BE2C (cell line): ENCODE measurements at regions not wholly inside any gene's neighbourhood (a gene's known extent, or its start where the extent isn't known, plus 50 kb on each side); places are given as distances from the start of the nearest gene placed in this dataset.

Source experiments
- DNase-seq: peaks from one replicate; pipeline ENCODE4 v3.0.0-alpha.2; 2020
- H3K27me3 ChIP-seq: fragments of 250-450 bp; sonication (Bioruptor Pico); 2 replicates; pipeline ENCODE4 v1.5.1; 2020; ENCODE audit warnings: mild to moderate bottlenecking
- H3K36me3 ChIP-seq: fragments of 250-450 bp; sonication (Bioruptor Pico); 2 replicates; pipeline ENCODE4 v1.5.1; 2020; ENCODE audit warnings: mild to moderate bottlenecking
- H3K4me1 ChIP-seq: fragments of 250-450 bp; sonication (Bioruptor Pico); 2 replicates; pipeline ENCODE4 v1.5.1; 2020
- H3K4me3 ChIP-seq: 2 replicates; pipeline ENCODE4 v1.5.1; 2011; ENCODE audit warnings: low read depth, low read length
- H3K9me3 ChIP-seq: fragments of 250-450 bp; sonication (Bioruptor Pico); 2 replicates; pipeline ENCODE4 v1.5.1; 2020
- CTCF ChIP-seq: IDR thresholded peaks from 2 replicates; pipeline ENCODE4 v1.5.1; 2012; ENCODE audit warnings: mild to moderate bottlenecking, low read depth, low read length

- no peaks in the 10 kb centered on the region for H3K36me3 ChIP-seq
- DNase-seq: no peak
- no peak overlapping the region for H3K4me3 ChIP-seq
- H3K4me1 ChIP-seq: no peaks in the 10 kb centered on the region
- H3K9me3 ChIP-seq: no peaks in the 10 kb centered on the region
- TF ChIP-seq CTCF: no peak
- no peaks in the 10 kb centered on the region for H3K27me3 ChIP-seq
Observed at GRCh38 chr13:72405441-72405840, 322.0 kb downstream of the MZT1 start.

- no peak overlapping the region for H3K4me3 ChIP-seq
- no peak for DNase-seq
- TF ChIP-seq CTCF: no peak
- H3K4me1 ChIP-seq: no peaks in the 10 kb centered on the region
- H3K36me3 ChIP-seq: no peaks in the 10 kb centered on the region
- H3K27me3 ChIP-seq: no peaks in the 10 kb centered on the region
- no peaks in the 10 kb centered on the region for H3K9me3 ChIP-seq
Observed at GRCh38 chr13:72403396-72404010, 323.9 kb downstream of the MZT1 start.

- H3K4me3 ChIP-seq: no peak overlapping the region
- H3K27me3 ChIP-seq: no peaks in the 10 kb centered on the region
- no peak for TF ChIP-seq CTCF
- H3K4me1 ChIP-seq: 0 out of 2 replicates have a peak, but pooled peaks cover 3% of the 10 kb centered on the region
- H3K9me3 ChIP-seq: no peaks in the 10 kb centered on the region
- no peaks in the 10 kb centered on the region for H3K36me3 ChIP-seq
- no peak for DNase-seq
Observed at GRCh38 chr13:72400856-72401255, 326.6 kb downstream of the MZT1 start.

- H3K36me3 ChIP-seq: no peaks in the 10 kb centered on the region
- H3K4me1 ChIP-seq: 0 out of 2 replicates have a peak, but pooled peaks cover 3% of the 10 kb centered on the region
- no peaks in the 10 kb centered on the region for H3K9me3 ChIP-seq
- DNase-seq: no peak
- no peak overlapping the region for H3K4me3 ChIP-seq
- H3K27me3 ChIP-seq: no peaks in the 10 kb centered on the region
- no peak for TF ChIP-seq CTCF
Observed at GRCh38 chr13:72399351-72399750, 328.1 kb downstream of the MZT1 start.

- TF ChIP-seq CTCF: no peak
- Histone ChIP-seq H3K36me3 (no peaks in the 10 kb centered on the region), H3K27me3 (no peaks in the 10 kb centered on the region), H3K4me3 (no peak overlapping the region), H3K9me3 (no peaks in the 10 kb centered on the region), H3K4me1 (0 out of 2 replicates have a peak, but pooled peaks cover 3% of the 10 kb centered on the region)
- no peak for DNase-seq
Observed at GRCh38 chr13:72397265-72397664, 330.2 kb downstream of the MZT1 start.

GRCh38 chr13:72390909-72391308, 336.5 kb downstream of the MZT1 start:
- no peak for DNase-seq
- TF ChIP-seq CTCF: no peak
- no peak overlapping the region for H3K4me3 ChIP-seq
- H3K27me3 ChIP-seq: no peaks in the 10 kb centered on the region
- H3K4me1 ChIP-seq: no peaks in the 10 kb centered on the region
- no peaks in the 10 kb centered on the region for H3K9me3 ChIP-seq
- no peaks in the 10 kb centered on the region for H3K36me3 ChIP-seq
